Bone marrow (tissue), 2 donors: ENCODE measurements at regions not wholly inside any gene's neighbourhood (a gene's known extent, or its start where the extent isn't known, plus 50 kb on each side); places are given as distances from the start of the nearest gene placed in this dataset.

Experiments
- DNase-seq, 2 donors: peaks; one replicate each; lab custom pipeline; 2025; lab: John Stamatoyannopoulos, UW

DNA sequence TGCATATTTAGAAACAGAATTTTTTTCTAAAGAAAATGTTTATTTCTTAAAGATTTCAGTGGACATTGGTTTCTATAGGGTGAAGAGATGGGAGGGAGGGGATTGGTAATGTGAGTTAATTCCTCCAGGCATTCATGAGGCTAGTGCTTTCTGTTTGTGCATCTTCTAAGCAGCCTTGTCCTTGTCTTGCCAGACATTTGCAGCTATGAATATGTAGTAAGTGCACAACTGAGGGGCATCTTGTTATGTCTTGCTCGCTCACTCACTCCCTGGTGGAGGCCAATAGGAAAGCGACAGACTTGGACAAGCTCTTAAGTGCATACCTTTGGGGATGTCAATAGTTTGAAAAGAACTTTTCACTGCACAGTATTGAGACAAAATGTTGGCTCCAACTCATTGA, 92.5 kb upstream of the ATP10A start:
- no peak for DNase-seq

DNA sequence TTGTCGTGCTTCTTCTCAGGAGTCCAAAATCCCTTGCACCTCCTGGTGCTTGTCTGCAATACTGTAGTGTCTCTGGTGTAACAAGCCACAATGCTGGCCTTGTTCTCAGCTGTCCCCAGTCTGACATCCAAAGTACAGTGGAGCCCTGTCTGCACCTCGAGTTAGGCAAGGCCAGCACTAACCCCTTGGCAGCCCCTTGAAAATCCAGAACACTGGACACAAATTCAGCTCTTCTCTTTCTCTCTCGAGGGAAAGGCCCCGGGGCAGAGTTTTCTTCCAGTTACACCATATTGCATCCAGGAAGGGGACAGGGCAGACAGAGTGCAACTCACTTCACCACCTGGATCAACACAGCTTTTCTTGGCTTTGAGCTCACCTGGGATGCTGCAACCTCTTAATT, 91.3 kb upstream of the ATP10A start:
- DNase-seq, result no peak

DNA sequence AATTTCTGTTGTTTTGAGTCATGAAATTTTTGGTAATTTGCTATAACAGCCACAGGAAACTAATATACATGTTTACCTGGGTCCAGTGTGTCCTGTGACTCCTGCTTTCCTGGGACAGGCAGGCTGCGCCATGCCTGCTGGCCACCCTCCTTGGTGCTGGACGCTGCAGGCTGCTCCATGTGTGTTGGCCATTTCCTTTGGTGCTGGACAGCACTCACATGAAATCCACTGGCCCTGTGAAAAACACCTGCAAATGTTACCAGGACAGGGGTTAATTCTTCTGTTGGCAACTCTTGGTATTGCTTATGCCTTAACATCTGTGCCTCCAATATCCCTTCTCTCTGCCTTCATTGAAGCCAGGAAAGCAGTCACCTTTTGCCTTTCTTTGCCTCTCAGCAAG, 86.9 kb upstream of the ATP10A start:
- DNase-seq, result no peak

DNA sequence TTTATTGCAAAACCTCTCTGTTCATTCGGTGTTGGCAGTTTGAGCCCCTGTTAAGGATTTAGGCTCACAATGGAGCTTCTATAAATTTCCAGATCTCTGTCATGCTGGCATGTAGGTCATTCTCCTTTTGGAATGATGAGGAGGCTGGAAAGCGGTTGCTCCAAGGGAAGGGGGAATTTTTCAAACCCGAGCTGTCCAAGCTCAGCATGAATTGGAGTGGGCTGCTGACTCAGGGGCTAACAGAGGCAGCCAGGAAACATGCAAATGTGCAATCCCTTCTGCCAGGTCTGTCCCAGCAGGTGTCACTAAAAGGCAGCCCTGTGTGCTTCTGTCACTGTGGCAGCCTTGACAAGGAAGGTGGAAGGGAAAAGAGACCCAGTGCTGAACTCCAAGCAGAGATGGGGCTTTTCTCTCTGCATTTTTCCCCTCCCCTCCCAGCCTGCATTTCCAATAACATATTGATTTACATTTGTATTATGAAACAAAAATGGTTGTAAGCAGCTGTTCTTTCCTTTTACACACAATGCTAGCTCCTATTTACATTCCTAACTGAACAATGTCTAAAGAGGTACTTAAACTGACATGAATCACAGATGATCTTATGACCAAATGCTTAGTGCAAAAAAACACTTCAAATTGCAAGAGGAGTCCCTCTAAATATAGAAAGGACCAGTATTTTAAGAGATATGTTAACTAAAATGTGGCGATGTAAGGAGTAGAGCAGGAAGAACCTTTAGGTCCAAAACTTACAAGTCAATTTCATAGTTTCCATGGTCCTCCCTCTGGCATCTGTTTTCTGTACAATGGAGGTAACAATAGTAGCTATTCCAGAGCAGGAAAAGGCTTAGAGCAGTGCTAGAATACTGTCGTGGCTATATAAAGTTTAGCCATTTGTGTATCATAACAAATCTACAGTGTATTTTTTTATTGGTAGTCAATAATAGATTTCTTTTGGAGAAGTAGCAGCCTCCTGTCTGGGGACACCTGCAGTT, 84.5 kb upstream of the ATP10A start:
- DNase-seq, result no peak

DNA sequence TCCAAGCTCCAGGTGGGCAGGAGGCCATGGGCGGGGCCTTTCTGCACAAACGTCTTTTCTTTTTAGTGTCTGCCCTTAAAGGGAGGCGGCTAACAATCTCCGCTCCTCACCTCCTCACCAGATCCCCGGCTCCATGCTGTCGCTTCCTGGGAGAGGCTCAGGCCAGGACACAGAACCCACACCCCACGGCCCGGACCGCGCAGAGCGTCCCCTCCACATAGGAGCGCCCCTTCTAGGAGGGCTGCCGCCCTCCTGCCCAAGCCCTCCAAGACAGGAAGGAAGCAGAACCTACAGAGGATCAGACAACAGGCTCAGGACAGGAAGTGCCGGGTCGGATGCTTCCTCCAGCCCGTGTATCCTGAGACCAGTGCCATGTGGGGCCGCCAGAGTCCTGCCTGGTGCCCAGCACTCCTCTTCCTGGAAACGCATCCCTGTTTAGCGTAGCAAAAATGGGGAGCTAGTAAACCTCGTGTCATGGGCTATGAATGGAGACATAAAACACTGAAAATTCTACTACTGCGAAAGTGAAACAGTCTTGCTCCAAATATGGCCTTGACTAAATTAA, 83.2 kb upstream of the ATP10A start:
- no peak for DNase-seq

DNA sequence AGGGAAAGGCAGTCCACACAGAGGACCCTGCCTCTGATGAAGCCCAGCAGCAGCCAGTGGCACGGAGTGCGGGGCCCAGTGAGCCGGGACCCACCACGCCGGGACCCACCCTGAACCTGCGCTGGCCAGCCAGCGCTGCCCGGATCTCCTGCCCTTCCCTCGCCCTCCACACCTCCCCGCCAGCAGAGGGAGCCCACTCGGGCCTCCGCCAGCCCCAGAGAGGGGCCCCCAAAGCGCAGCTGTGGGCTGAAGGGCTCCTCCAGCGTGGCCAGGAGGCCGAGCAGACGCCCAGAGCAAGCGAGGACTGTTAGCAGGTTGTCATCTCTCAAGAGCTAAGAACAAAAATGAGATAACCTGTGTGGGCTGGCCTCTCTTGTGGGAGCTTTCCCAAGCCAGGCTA, 81.3 kb upstream of the ATP10A start:
- no peak for DNase-seq

DNA sequence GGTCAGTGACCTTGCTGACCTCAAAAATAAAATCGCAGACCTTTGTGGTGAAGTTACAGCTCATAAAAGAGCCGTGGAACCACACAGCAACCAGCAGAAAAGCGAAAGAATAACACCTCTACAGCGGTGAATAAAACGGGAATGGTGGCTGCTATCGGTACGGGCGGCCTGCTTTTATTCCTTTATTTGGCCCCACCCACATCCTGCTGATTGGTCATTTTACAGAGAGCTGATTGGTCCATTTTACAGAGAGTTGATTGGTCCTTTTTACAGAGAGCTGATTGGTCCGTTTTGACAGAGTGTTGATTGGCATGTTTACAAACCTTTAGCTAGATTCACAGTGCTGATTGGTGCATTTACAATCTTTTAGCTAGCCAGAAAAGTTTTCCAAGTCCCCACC, 80.7 kb upstream of the ATP10A start:
- DNase-seq, result no peak

DNA sequence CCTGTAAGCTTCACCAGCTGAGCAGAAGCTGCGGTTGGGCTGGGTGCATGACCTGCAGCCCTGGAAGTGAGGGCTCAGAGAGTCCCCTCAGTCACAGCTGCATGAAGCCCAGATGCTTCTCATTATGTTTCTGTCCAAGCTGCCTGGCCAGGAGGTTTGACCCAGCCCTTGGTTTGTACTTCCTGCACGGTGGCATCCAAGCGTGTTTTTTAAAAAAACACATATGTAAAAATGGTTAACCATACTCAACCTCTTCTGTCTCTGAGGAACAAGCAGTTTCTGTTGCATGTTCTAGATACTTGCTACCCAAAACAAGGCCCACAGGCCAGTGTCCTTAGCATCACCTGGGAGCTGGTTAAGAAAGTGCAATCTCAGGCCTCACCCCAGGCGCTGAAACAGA, 76.0 kb upstream of the ATP10A start:
- DNase-seq, result no peak

DNA sequence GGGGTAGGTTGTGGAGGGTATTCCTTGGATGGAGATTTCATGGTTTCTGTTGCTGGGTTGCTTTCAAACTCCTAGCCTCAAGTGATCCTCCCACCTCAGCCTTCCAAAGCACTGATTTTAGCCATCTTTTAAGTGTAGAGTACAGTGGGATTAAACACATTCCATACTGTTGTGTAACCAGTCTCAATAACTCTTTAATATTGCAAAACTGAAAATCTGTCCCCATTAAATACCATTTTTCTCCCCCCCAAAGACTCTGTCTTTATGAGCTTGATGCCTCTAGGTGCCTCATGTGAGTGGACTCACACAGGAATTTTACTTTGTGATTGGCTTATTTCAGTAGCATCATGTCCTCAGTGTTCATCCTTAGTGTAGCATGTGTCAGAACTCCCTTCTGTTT, 74.7 kb upstream of the ATP10A start:
- DNase-seq, result no peak

DNA sequence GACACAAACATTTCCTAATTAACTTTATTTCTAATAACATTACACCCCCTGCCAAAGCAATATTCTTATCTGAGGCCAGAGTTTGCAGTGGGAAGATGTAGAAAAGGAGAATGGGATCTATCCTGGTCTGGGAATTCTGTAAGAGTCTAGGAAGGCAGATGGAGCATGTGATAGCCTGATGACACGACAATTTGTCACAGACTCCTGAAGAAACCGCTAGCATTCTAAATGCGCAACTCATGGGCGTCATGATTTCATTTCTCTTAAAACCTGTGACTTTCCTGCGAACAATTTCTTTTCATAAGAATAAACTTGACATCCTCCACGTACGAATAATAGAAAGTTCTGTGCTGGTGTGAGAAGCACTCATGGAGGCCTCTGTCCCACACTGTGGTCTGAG, 72.9 kb upstream of the ATP10A start:
- DNase-seq, result no peak

DNA sequence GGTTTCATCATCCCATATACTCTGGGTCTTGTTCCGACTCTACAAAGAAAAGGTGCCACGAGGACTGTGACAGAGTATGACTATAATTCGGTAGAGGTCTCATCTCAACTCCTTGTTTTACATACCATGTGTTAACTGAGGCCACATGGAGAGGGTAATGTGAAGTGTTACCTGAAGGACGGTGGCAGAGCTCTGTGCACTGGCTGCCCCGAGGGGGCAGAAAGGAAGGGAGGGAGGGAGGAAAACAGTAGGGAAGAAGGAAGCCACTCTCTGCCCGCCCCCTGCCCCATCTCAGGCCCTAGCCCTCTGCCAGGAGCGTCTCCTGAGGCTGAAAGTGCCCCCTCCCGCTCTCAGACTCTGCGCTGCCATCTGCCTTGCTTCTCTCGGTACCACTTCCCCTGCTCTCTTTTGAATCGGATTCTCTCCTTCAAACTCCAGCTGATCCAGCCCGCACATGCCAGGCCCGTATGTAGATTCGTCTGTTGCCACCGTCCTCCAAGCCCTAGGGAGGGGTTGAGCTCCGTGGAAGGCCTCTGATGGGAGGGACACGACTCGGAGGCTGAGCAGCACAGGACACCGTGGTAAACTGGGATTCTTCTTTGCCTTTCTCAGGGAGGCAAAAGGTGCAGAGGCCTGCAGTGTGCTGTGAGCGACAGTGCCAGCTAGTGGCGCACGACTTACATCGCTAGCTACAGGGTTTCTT, 70.5 kb upstream of the ATP10A start:
- DNase-seq, result peak in 1 of 2 donors; percentile 70

DNA sequence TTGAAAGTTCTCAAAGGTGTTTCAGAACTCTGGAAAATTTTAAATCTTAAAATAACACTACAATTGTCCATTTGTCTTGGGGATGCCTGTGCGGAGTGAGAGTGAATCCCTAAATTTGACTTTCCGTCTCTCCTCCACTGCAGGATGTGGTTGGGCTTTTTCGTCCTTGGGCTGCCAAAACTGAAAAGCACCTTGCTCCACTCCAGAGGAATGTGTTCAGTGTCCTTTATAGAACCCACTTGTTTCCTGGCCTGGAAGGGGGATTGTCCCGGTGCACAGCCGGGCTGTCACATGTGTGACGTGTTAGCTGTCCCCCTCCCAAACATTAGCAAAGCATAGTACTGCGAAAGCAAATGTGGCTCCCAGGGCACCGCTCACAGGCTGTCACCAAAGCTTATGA, 69.6 kb upstream of the ATP10A start:
- DNase-seq, result no peak

DNA sequence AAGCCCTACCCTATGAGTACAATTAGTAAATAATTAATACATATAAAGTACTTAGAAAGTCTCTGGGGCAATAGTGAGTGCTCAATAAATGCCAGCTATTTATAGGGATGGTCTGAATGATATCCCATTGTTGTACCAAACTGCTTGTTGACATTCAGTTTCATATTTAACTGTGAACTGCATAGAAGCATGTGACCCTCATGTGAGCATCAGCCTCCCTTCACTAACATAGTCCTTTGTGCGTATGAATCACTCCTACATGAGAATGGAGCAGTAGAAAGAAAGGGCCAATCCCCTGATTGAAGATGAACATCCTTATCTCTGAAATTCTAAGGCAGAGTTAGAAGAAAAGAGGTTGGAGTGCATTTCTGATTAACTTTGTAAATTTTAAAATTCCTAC, 68.7 kb upstream of the ATP10A start:
- no peak for DNase-seq

DNA sequence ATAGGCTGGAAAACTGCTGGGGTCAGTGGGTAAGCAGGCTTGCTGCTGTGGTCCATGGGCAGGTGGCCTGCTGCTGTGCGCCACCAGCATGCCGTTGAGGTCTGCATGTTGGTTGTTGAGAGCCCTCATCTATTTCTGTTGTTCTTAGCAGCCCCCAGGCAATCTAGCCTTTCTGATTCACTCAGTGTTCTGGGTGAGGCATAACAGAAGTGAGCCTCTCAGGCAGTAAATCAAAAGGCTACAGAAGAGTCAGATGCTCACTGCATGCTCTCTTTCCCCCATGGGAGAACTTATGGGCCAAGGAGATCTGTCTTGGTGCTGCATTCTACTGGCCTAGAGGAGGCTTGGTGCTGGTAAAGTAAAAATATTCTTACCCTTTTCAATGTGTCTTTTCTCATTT, 67.8 kb upstream of the ATP10A start:
- DNase-seq, result no peak
